GM23248 (cell line): ENCODE measurements at regions not wholly inside any gene's neighbourhood (a gene's known extent, or its start where the extent isn't known, plus 50 kb on each side); places are given as distances from the start of the nearest gene placed in this dataset.
"Not testable (repeated sequence)": the region's sequence is repeated elsewhere in the genome, so short reads cannot be mapped to it uniquely, and the experiment has no call there.

Source experiments
- EZH2 ChIP-seq: fragments of 200-600 bp; sonication (generic); IDR thresholded peaks from 2 replicates; pipeline ENCODE4 v1.6.1; 2018; ENCODE audit warnings: antibody characterized with exemption, mild to moderate bottlenecking; ENCODE audit not compliant: insufficient read depth, poor library complexity, severe bottlenecking
- EZH2phosphoT487 ChIP-seq: fragments of 200-600 bp; sonication (generic); IDR thresholded peaks from 2 replicates; pipeline ENCODE4 v1.6.1; 2018; ENCODE audit warnings: antibody characterized with exemption, moderate library complexity, mild to moderate bottlenecking, low read depth; ENCODE audit not compliant: insufficient read depth

GRCh38 chr11:49298017-49298416 is 89.6 kb upstream of the FOLH1 start:
- TF ChIP-seq EZH2phosphoT487, EZH2: not testable (repeated sequence)
